Activated T-cell treated with anti-CD3 and anti-CD28 coated beads, Interleukin-2, amount 50 U/mL, for 72 hours (primary cell): ENCODE measurements at regions not wholly inside any gene's neighbourhood (a gene's known extent, or its start where the extent isn't known, plus 50 kb on each side); places are given as distances from the start of the nearest gene placed in this dataset.

Source experiments
- ATAC-seq, 2 donors: fragments of 150-1000 bp; cut with Tn5 transposase; replicated peaks in 1 of 2; 2 replicates each; pipeline ENCODE4 v1.10.0; 2021; ENCODE audit warnings: moderate library complexity in 2 of 2, mild to moderate bottlenecking in 1 of 2
- DNase-seq, 2 donors: peaks; one replicate each; pipeline ENCODE4 v3.0.0; 2021 to 2022; ENCODE audit warnings: mixed read lengths in 1 of 2
- H3K27ac Mint-ChIP-seq: one replicate; pipeline ENCODE4 v1.8.0; 2022; ENCODE audit warnings: mild to moderate bottlenecking, moderate library complexity, mixed read lengths
- H3K27me3 Mint-ChIP-seq: one replicate; pipeline ENCODE4 v1.8.0; 2022; ENCODE audit warnings: low read depth, mixed read lengths
- H3K36me3 Mint-ChIP-seq, 2 donors: one replicate each; pipeline ENCODE4 v1.8.0; 2022; ENCODE audit warnings: mixed read lengths in 2 of 2, mild to moderate bottlenecking in 1 of 2; ENCODE audit not compliant: insufficient read depth in 2 of 2
- H3K4me1 Mint-ChIP-seq: one replicate; pipeline ENCODE4 v1.8.0; 2022; ENCODE audit warnings: low read depth, mixed read lengths
- H3K4me3 Mint-ChIP-seq, 2 donors: one replicate each; pipeline ENCODE4 v1.8.0; 2022; ENCODE audit warnings: mild to moderate bottlenecking in 2 of 2, mixed read lengths in 2 of 2, moderate library complexity in 2 of 2
- H3K9me3 Mint-ChIP-seq, 2 donors: one replicate each; pipeline ENCODE4 v1.8.0; 2022; ENCODE audit warnings: mixed read lengths in 2 of 2

DNA sequence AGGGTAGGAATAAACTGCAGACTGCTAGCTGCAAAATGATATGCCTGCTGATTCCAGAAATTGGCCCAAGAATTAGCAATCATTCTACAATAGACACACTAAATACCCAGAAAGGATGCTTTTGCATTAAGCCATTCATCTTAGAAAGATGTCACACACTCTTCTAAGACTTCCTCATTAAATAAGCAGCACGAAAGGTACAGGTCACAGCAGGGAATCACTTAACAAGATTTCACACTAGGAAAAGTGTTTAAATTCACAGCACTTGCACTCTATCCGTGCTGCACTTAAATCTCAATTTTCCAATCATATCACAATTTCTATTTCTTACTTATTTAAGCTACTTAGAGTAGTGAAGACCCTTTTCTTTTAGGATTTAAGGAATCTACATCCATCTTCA is 372.8 kb upstream of the CBLB start:
- peaks cover 4 to 10% of the 10 kb centered on the region in 2 donors for H3K36me3 Mint-ChIP-seq
- no peak overlapping the region for H3K4me3 Mint-ChIP-seq
- no peak overlapping the region for H3K27ac Mint-ChIP-seq
- no peaks in the 10 kb centered on the region for H3K27me3 Mint-ChIP-seq
- no peak for ATAC-seq
- peaks cover 4% of the 10 kb centered on the region in 2 donors for H3K9me3 Mint-ChIP-seq
- no peak for DNase-seq
- peaks cover 11% of the 10 kb centered on the region for H3K4me1 Mint-ChIP-seq

DNA sequence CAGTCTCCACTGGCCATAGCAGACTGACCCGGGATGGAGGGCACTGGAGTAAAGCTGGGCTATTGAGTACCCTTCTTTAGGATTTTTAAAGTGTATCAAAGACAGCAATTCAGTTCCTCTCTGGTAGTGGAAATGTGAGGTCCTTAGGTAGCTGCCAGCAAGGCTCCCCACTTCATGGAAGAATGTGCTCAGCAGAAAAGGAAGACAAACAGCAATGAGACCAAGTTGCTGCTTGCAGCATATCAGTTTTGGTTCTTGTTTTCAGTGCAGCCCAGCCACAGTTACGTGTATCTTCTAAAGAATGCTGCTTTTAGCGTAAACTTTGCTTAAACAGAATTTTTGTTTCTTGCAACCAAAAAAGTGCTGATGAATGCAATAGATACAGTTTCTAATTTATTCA is 374.0 kb upstream of the CBLB start:
- Mint-ChIP-seq H3K4me1 (peaks cover 18% of the 10 kb centered on the region), H3K4me3 (peak overlapping the region; percentile 29 to 32), H3K9me3 (no peaks in the 10 kb centered on the region), H3K27me3 (no peaks in the 10 kb centered on the region), H3K27ac (peak overlapping the region; percentile 16), H3K36me3 (peaks cover 0 to 4% of the 10 kb centered on the region in 2 donors)
- ATAC-seq (peak; percentile 31 to 53), DNase-seq (no peak)

DNA sequence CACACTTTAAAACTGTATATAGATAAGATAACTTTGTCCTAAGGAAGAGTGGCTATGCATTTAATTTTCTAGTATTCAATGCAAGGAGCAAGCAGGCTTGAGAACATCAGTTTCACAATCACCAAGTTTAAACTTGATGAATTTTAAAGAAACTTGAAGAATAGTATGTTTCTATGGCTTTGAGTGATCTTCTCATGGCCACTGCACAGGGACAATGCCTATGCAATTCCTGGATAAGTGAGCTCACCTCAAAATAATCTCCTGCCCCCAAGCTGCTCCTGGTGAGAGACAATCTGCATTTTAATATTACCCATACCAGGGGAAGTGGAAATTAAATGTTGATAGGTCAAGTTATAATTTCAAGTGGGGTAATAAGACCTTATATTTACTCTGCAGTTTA is 376.6 kb upstream of the CBLB start:
- Mint-ChIP-seq H3K27me3 (no peaks in the 10 kb centered on the region), H3K4me3 (no peak overlapping the region), H3K4me1 (peaks cover 39% of the 10 kb centered on the region), H3K9me3 (peaks cover 3 to 5% of the 10 kb centered on the region in 2 donors), H3K36me3 (peaks cover 3 to 7% of the 10 kb centered on the region in 2 donors), H3K27ac (no peak overlapping the region)
- DNase-seq = no peak
- ATAC-seq = no peak

DNA sequence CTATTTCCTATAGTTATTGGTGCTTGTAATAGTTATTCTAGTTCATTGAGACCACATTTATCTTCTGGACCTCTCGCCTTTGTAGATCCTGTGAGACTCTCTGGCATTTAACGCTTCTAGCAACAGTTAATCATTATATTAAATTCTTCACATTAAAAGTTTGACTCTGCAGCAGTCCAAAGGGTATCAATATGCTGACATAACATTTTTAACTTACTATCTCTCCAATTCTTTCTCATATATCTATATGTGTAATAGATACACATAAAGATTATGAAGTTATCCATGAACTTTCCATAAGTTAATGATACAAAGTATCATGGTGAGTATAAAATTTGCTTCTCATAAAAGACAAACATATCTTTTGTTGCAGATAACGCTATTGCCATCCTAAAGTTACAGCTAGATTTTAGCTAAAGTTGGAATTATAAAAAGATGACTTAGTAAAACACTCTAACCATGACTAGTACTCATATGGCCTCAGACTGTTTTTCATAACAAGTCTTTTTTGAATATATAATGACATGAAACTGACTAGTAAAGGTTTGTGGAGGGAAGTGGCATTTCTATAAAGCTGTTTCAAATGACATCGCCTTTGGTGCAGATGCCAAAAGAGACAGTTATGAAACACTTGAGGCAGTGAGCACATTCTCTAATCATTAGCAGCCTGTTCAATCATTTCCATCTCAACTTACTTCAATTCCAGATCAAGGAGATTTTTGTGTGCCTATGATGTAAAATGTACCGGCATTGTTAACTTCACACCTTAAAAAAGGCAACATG is 379.3 kb upstream of the CBLB start:
- Mint-ChIP-seq H3K36me3 (peaks cover 13 to 25% of the 10 kb centered on the region in 2 donors), H3K4me1 (peaks cover 33% of the 10 kb centered on the region), H3K4me3 (no peak overlapping the region), H3K27me3 (no peaks in the 10 kb centered on the region), H3K27ac (peak overlapping the region; percentile 32), H3K9me3 (peaks cover 7 to 10% of the 10 kb centered on the region in 2 donors)
- DNase-seq (no peak), ATAC-seq (peak; percentile 81 to 93)

DNA sequence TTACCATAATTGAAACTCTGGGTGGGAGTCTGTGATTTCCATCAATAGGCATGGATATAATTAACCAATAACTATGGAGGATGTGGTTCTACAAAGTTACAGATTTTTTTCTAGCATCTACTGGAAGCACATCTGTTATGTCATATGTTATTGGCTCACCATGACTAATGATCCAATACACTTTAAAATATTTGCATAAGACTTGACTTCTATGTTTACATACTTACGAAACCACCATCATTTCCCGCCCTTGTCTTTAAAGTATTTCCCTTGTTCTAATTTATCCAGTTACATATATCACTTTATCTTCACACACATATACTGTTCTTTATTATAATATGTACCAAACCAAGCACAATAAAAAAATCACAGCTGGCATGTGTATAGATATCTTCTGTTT is 380.3 kb upstream of the CBLB start:
- no peaks in the 10 kb centered on the region for H3K27me3 Mint-ChIP-seq

DNA sequence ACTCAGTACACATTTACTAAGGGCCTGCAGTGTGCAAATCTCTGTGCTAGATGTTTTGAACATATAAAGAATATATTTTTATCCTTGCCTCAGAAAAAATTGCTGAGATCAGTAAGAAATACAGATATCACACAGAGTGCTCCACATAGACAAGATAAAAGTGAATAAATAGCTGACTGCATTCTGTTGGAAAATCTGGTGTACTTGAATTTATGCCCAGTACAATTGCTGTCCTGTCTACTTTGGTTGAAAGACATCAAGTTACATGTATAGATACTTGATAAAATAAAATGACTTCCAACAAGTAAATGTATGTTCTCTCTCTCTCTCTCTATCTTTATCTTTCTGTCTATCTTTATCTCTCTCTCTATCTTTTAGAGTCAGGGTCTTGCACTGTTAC is 381.2 kb upstream of the CBLB start:
- Mint-ChIP-seq H3K4me1 (peaks cover 38% of the 10 kb centered on the region), H3K27me3 (no peaks in the 10 kb centered on the region), H3K36me3 (peaks cover 13 to 29% of the 10 kb centered on the region in 2 donors), H3K4me3 (no peak overlapping the region), H3K9me3 (peaks cover 9 to 10% of the 10 kb centered on the region in 2 donors), H3K27ac (no peak overlapping the region)
- DNase-seq (no peak), ATAC-seq (no peak)

More for the DNA sequence above, 380.3 kb upstream of the CBLB start:
- peaks cover 38% of the 10 kb centered on the region for H3K4me1 Mint-ChIP-seq
- no peak for ATAC-seq
- H3K27ac Mint-ChIP-seq = no peak overlapping the region
- DNase-seq = no peak
- H3K36me3 Mint-ChIP-seq = peaks cover 13 to 29% of the 10 kb centered on the region in 2 donors
- no peak overlapping the region for H3K4me3 Mint-ChIP-seq
- peaks cover 9 to 10% of the 10 kb centered on the region in 2 donors for H3K9me3 Mint-ChIP-seq

DNA sequence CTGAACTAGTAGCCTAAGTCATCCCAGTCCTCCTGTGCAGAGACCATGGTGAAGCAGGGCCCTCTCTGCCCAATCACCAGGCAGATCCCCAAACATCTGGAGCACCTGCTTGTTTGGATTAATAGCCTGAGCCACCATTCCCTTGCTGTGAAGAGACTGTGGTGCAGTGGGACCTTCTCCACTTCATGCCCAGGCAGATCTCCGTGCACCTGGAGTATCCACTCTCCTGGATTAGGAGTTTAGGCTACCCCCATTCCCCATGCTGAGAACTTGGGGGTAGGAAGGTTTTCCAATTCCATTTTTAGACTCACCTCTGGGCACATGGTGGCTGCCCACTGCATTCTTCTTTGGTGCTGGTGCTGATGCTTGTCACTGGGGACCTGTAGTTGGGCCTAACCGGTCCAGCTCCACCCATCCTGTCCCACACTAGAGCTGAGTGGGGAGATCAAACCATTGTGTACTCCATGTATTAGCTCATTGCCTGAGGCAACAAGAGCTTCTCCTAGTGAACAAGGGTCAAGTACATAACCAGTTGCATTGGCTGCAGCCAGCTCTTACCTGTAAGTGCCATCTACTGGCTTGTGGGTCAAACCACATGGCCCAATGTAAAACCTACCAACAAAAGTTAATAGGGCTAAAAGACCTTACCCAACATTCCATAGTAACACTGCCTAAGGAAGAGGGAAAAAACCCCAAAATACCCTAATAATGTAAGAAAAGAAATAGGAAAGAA is 382.5 kb upstream of the CBLB start:
- DNase-seq (no peak), ATAC-seq (no peak)
- H3K4me1 Mint-ChIP-seq = peaks cover 39% of the 10 kb centered on the region
- no peak overlapping the region for H3K27ac Mint-ChIP-seq
- H3K4me3 Mint-ChIP-seq = no peak overlapping the region
- H3K9me3 Mint-ChIP-seq = peaks cover 9 to 10% of the 10 kb centered on the region in 2 donors
- no peaks in the 10 kb centered on the region for H3K27me3 Mint-ChIP-seq
- H3K36me3 Mint-ChIP-seq = peaks cover 13 to 29% of the 10 kb centered on the region in 2 donors

DNA sequence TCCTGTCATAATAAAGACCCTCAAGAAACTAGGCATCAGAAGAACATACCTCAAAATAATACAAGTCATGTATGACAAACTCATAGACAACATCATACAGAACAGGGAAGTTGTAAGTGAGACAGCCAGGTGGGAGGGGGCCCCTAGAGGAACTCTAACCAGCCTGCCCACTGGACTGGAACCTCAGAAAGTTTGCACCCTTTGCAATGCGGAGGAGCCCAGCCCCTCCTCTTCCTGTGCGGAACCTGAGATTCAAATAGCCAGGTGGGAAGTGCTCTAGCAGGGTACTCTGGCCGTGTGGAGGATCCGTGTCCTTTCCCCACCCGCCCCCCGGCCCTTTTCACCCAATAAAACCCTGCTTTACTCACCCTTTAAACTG is 387.0 kb upstream of the CBLB start:
- Mint-ChIP-seq H3K27ac (no peak overlapping the region), H3K36me3 (peaks cover 9 to 21% of the 10 kb centered on the region in 2 donors), H3K9me3 (peaks cover 3 to 6% of the 10 kb centered on the region in 2 donors), H3K4me3 (no peak overlapping the region), H3K4me1 (peaks cover 11% of the 10 kb centered on the region), H3K27me3 (no peaks in the 10 kb centered on the region)
- ATAC-seq (no peak), DNase-seq (no peak)

DNA sequence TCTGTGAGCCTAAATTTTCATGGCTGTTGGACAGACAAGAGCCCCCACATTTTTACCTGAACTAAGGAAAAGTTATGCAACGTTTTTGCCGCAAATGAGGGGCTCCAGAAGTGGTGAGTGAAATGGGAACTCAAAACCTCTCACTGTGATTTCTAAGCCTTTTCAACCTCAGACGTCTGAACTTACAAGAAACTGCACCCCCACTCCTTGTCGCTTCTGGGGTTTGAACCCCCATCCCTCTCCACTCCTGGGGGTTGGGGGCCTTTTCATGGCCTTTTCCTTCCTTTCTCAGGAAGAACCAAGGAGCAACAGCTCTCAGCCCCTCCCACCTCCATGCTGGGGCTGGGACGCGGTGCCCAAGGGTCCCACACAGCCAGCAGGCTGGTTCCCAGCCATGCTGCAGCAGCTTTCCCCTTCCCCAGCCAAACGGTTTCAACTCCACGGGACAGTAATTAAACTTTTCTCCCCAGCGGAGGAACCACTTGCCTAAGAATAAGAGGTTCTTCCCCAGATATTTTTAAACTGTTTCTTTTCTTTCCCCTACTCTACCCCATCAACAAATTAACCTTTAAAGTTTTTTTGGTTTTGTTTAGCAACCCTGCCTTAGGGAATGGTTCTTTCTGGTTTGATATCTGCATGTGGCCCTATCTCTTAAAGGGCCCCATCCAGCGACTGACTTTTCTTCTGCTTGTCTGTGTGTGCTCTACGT is 387.6 kb upstream of the CBLB start:
- H3K36me3 Mint-ChIP-seq = peaks cover 5 to 15% of the 10 kb centered on the region in 2 donors

DNA sequence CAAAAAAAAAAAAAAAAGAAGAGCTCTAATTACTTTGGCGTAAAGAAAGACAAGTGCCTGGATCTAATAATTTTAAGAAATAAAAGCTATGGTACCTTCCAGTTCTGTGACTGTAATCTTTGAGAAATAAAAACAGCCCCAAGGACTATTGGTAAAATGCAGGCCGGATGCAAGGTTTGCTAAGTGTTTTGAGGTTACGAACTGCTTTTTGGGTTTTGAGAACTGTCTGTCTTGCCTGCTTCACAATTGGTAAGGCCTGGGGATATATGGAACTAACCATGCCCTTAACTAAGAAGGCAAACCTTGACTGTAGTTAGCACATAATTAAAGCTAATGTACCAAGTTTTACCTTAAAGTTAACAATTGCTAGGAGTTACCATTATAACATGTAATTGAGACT is 388.4 kb upstream of the CBLB start:
- Mint-ChIP-seq H3K27ac (no peak overlapping the region), H3K4me3 (no peak overlapping the region), H3K9me3 (peaks cover 3 to 4% of the 10 kb centered on the region in 2 donors), H3K27me3 (no peaks in the 10 kb centered on the region), H3K4me1 (peaks cover 16% of the 10 kb centered on the region), H3K36me3 (peaks cover 2 to 10% of the 10 kb centered on the region in 2 donors)
- ATAC-seq (no peak), DNase-seq (no peak)

More for the DNA sequence above, 387.6 kb upstream of the CBLB start:
- DNase-seq (no peak), ATAC-seq (no peak)
- Mint-ChIP-seq H3K9me3 (peaks cover 3 to 6% of the 10 kb centered on the region in 2 donors), H3K27me3 (no peaks in the 10 kb centered on the region), H3K4me1 (peaks cover 11% of the 10 kb centered on the region), H3K27ac (no peak overlapping the region), H3K4me3 (no peak overlapping the region)

DNA sequence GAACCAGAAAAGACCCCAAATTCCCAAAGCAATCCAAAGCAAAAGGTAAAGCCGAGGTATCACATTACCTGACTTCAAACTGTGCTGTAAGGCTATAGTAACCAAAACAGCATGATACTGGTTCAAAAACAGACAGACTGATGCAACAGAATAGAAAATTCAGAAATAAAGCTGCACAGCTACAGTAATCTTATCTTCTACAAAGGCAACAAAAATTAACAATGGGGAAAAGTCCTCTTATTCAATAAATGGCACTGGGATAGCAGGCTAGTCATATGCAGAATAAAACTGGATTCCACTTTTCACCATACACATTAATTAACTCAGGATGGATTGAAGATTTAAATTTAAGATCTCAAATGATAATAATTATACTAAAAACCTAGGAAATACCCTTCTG is 392.6 kb upstream of the CBLB start:
- ATAC-seq = no peak
- H3K36me3 Mint-ChIP-seq = no peaks in the 10 kb centered on the region

DNA sequence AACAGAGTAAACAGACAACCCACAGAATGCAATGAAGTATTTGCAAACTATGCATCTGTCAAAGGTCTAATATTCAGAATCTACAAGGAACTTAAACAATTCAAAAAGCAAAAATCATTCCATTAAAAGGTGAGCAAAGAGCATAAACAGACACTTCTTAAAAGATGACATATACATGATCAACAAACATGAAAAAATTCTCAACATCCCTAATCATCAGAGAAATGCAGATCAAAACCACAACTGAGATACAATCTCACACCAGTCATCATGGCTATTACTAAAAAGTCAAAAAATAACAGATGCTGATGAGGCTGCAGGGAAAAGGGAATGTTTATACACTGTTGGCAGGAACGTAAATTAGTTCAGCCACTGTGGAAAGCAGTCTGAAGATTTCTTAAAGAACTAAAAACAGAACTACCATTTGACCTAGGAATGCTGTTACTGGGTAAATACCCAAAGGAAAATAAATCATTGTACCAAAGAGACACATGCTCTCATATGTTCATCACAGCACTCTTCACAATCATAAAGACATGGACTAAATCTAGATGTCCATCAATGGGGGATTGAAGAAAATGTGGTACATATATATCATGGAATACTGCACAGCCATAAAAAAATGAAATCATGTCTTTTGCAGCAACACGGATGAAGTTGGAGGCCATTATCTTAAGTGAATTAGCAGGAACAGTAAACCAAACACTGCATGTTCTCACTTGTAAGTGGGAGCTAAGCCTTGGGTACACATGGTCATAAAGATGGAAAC is 393.3 kb upstream of the CBLB start:
- DNase-seq (no peak), ATAC-seq (no peak)
- Mint-ChIP-seq H3K27ac (no peak overlapping the region), H3K27me3 (no peaks in the 10 kb centered on the region), H3K4me3 (no peak overlapping the region), H3K36me3 (no peaks in the 10 kb centered on the region), H3K9me3 (no peaks in the 10 kb centered on the region), H3K4me1 (peaks cover 4% of the 10 kb centered on the region)

More for the DNA sequence above, 392.6 kb upstream of the CBLB start:
- Mint-ChIP-seq H3K4me1 (peaks cover 4% of the 10 kb centered on the region), H3K27ac (no peak overlapping the region), H3K27me3 (no peaks in the 10 kb centered on the region), H3K9me3 (no peaks in the 10 kb centered on the region), H3K4me3 (no peak overlapping the region)
- DNase-seq = no peak
